ENCODE measurements at regions not wholly inside any gene's neighbourhood (a gene's known extent, or its start where the extent isn't known, plus 50 kb on each side); places are given as distances from the start of the nearest gene placed in this dataset.

GRCh38 chr2:237177052-237177451, 91.4 kb downstream of the COPS8 start:
- Histone ChIP-seq H3K4me1 (ENCODE audit: insufficient read depth, low read length, poor library complexity, severe bottlenecking) (no peaks in the 10 kb centered on the region), H3K27me3 (replicated peaks; ENCODE audit: insufficient read depth, low read depth, low read length, poor library complexity) (peaks cover 15% of the 10 kb centered on the region), H3K27ac (ENCODE audit: low read depth, low read length, poor library complexity, severe bottlenecking) (no peak overlapping the region), H3K36me3 (ENCODE audit: insufficient read depth, low read length, poor library complexity, severe bottlenecking) (no peaks in the 10 kb centered on the region), H3K9me3 (ENCODE audit: low read depth, low read length, poor library complexity, severe bottlenecking) (peaks cover 4% of the 10 kb centered on the region), H3K4me3 (ENCODE audit: low read depth, low read length, poor library complexity, severe bottlenecking) (no peak overlapping the region)
- CTCF ChIA-PET: no interaction called here
- no TSS peak for BruUV-seq (replicated peaks)
- intact Hi-C loops (cut with micrococcal nuclease; ENCODE audit: unreplicated experiment): no loop called here
- POLR2A ChIA-PET (ENCODE audit: low non-redundant PET): no interaction called here
- no peak for DNase-seq (ENCODE audit: low spot score)
- TF ChIP-seq CTCF (conservative IDR thresholded peaks at IDR 0.05; ENCODE audit: low read depth, low read length): no peak

- Histone ChIP-seq H3K4me3 (ENCODE audit: low read depth, low read length, poor library complexity, severe bottlenecking) (no peak overlapping the region), H3K27ac (ENCODE audit: low read depth, low read length, poor library complexity, severe bottlenecking) (no peak overlapping the region), H3K9me3 (ENCODE audit: low read depth, low read length, poor library complexity, severe bottlenecking) (peaks cover 4% of the 10 kb centered on the region), H3K27me3 (replicated peaks; ENCODE audit: insufficient read depth, low read depth, low read length, poor library complexity) (peaks cover 15% of the 10 kb centered on the region), H3K36me3 (ENCODE audit: insufficient read depth, low read length, poor library complexity, severe bottlenecking) (no peaks in the 10 kb centered on the region), H3K4me1 (ENCODE audit: insufficient read depth, low read length, poor library complexity, severe bottlenecking) (no peaks in the 10 kb centered on the region)
- POLR2A ChIA-PET (ENCODE audit: low non-redundant PET): no interaction called here
- intact Hi-C loops (cut with micrococcal nuclease; ENCODE audit: unreplicated experiment): no loop called here
- BruUV-seq (replicated peaks): no TSS peak
- DNase-seq (ENCODE audit: low spot score): no peak
- TF ChIP-seq EZH2 (IDR thresholded peaks at IDR 0.05; ENCODE audit: borderline replicate concordance, low read depth, low read length, poor library complexity, severe bottlenecking): no peak
- no peak for TF ChIP-seq CTCF (conservative IDR thresholded peaks at IDR 0.05; ENCODE audit: low read depth, low read length)
- CTCF ChIA-PET: no interaction called here
Measured at GRCh38 chr2:237177986-237178385, 92.3 kb downstream of the COPS8 start.

DNA sequence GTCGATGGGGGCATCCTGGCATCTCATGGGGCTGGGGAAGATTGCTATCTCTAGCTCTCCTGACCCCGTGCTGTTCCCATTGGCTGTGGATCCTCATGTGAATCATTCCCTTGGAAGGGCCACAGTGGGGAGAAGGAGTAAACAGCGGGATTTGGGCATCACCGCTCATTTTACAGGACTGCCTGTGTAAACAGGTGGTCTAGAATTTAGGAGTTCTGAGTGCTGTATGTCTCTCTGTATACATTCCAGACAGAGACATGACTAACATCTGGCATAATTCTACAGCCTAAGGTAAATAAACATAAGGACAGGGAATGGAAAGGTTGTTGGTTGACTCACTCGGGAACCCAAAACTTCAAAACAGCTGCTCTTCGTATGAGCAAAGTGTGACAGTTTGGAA, 92.7 kb downstream of the COPS8 start:
- BruUV-seq (replicated peaks): no TSS peak
- TF ChIP-seq EZH2 (IDR thresholded peaks at IDR 0.05; ENCODE audit: borderline replicate concordance, low read depth, low read length, poor library complexity, severe bottlenecking) (no peak), CTCF (conservative IDR thresholded peaks at IDR 0.05; ENCODE audit: low read depth, low read length) (no peak)
- intact Hi-C loops (cut with micrococcal nuclease; ENCODE audit: unreplicated experiment): no loop called here
- no peak overlapping the region for H3K27ac ChIP-seq (ENCODE audit: low read depth, low read length, poor library complexity, severe bottlenecking)
- no peak overlapping the region for H3K4me3 ChIP-seq (ENCODE audit: low read depth, low read length, poor library complexity, severe bottlenecking)
- H3K27me3 ChIP-seq (replicated peaks; ENCODE audit: insufficient read depth, low read depth, low read length, poor library complexity): peaks cover 11% of the 10 kb centered on the region
- CTCF ChIA-PET: no interaction called here
- no peaks in the 10 kb centered on the region for H3K36me3 ChIP-seq (ENCODE audit: insufficient read depth, low read length, poor library complexity, severe bottlenecking)
- POLR2A ChIA-PET (ENCODE audit: low non-redundant PET): no interaction called here
- no peaks in the 10 kb centered on the region for H3K4me1 ChIP-seq (ENCODE audit: insufficient read depth, low read length, poor library complexity, severe bottlenecking)
- H3K9me3 ChIP-seq (ENCODE audit: low read depth, low read length, poor library complexity, severe bottlenecking): peaks cover 4% of the 10 kb centered on the region
- DNase-seq (ENCODE audit: low spot score): no peak

Data from A673 (cell line).